ENCODE measurements at regions not wholly inside any gene's neighbourhood (a gene's known extent, or its start where the extent isn't known, plus 50 kb on each side); places are given as distances from the start of the nearest gene placed in this dataset.
A peak's percentile ranks its signal among the peaks of the same experiment; 100 is the strongest.

DNA sequence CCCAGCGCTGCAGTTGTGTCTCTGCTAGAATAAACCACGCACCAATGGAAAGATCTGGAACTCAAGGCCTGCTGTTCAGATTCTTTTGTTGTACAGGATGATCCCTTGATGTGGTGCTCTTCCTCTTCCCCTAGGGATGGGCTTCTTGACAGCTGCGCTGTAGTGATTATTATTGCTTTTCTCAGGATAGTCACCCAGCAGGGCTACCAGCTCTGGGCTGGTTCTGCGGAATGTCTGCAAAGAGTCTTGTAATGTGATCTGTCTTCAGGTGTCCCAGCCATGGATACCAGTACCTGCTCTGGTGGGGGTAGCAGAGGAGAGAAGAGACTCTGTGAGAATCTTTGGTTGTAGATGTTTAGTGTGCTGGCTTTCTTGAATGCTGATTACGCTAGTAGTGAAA, 974.2 kb downstream of the NSUN3 start:
- Histone ChIP-seq H3K4me1 (peaks cover 11% of the 10 kb centered on the region), H3K4me3 (ENCODE audit: low read depth, low read length) (no peak overlapping the region), H3K9me3 (peaks cover 9% of the 10 kb centered on the region), H3K36me3 (ENCODE audit: control insufficient read depth, insufficient read depth, low read length) (no peaks in the 10 kb centered on the region), H3K27me3 (replicated peaks; ENCODE audit: control insufficient read depth, insufficient read depth, low read length) (no peaks in the 10 kb centered on the region)
- POLR2A ChIA-PET: no interaction called here
- H3K9me3 Mint-ChIP-seq (ENCODE audit: unreplicated experiment): peaks cover 19% of the 10 kb centered on the region
- H3K27me3 Mint-ChIP-seq (ENCODE audit: insufficient read depth, unreplicated experiment): no peaks in the 10 kb centered on the region
- peak overlapping the region; percentile 3 for H3K27ac Mint-ChIP-seq (ENCODE audit: unreplicated experiment)
- no peaks in the 10 kb centered on the region for H3K36me3 Mint-ChIP-seq (ENCODE audit: insufficient read depth, unreplicated experiment)
- CTCF ChIA-PET: no interaction called here
- DNase-seq: no peak
- TF ChIP-seq CTCF (IDR thresholded peaks at IDR 0.05; ENCODE audit: insufficient read depth in 1 of 2, low read depth in 1 of 2, low read length in 1 of 2, severe bottlenecking in 1 of 2, unreplicated experiment in 1 of 2): no peak
- no TSS peak for BruUV-seq (replicated peaks)
- H3K4me3 Mint-ChIP-seq (ENCODE audit: unreplicated experiment): no peak overlapping the region
- intact Hi-C loops (cut with micrococcal nuclease; ENCODE audit: unreplicated experiment): no loop called here
- H3K4me1 Mint-ChIP-seq (ENCODE audit: low read depth, unreplicated experiment): peaks cover 8% of the 10 kb centered on the region

- Histone ChIP-seq H3K9me3 (peaks cover 9% of the 10 kb centered on the region), H3K36me3 (ENCODE audit: control insufficient read depth, insufficient read depth, low read length) (no peaks in the 10 kb centered on the region), H3K4me3 (ENCODE audit: low read depth, low read length) (no peak overlapping the region), H3K27me3 (replicated peaks; ENCODE audit: control insufficient read depth, insufficient read depth, low read length) (no peaks in the 10 kb centered on the region), H3K4me1 (peaks cover 11% of the 10 kb centered on the region)
- ChIA-PET CTCF (no interaction called here), POLR2A (no interaction called here)
- no peaks in the 10 kb centered on the region for H3K27me3 Mint-ChIP-seq (ENCODE audit: insufficient read depth, unreplicated experiment)
- H3K36me3 Mint-ChIP-seq (ENCODE audit: insufficient read depth, unreplicated experiment): no peaks in the 10 kb centered on the region
- intact Hi-C loops (cut with micrococcal nuclease; ENCODE audit: unreplicated experiment): no loop called here
- DNase-seq: no peak
- H3K27ac Mint-ChIP-seq (ENCODE audit: unreplicated experiment): no peak overlapping the region
- no TSS peak for BruUV-seq (replicated peaks)
- no peak for TF ChIP-seq CTCF (IDR thresholded peaks at IDR 0.05; ENCODE audit: insufficient read depth in 1 of 2, low read depth in 1 of 2, low read length in 1 of 2, severe bottlenecking in 1 of 2, unreplicated experiment in 1 of 2)
- H3K4me3 Mint-ChIP-seq (ENCODE audit: unreplicated experiment): no peak overlapping the region
- H3K4me1 Mint-ChIP-seq (ENCODE audit: low read depth, unreplicated experiment): peaks cover 8% of the 10 kb centered on the region
- peaks cover 19% of the 10 kb centered on the region for H3K9me3 Mint-ChIP-seq (ENCODE audit: unreplicated experiment)
Observed at GRCh38 chr3:95037927-95038326, 975.1 kb downstream of the NSUN3 start.

GRCh38 chr3:95044101-95044500, 981.2 kb downstream of the NSUN3 start:
- ChIA-PET CTCF (no interaction called here), POLR2A (no interaction called here)
- no peaks in the 10 kb centered on the region for H3K9me3 ChIP-seq
- Mint-ChIP-seq H3K9me3 (ENCODE audit: unreplicated experiment) (no peaks in the 10 kb centered on the region), H3K36me3 (ENCODE audit: insufficient read depth, unreplicated experiment) (no peaks in the 10 kb centered on the region), H3K27me3 (ENCODE audit: insufficient read depth, unreplicated experiment) (no peaks in the 10 kb centered on the region), H3K4me3 (ENCODE audit: unreplicated experiment) (no peak overlapping the region), H3K4me1 (ENCODE audit: low read depth, unreplicated experiment) (no peaks in the 10 kb centered on the region), H3K27ac (ENCODE audit: unreplicated experiment) (no peak overlapping the region)
- no peak overlapping the region for H3K4me3 ChIP-seq (ENCODE audit: low read depth, low read length)
- no peaks in the 10 kb centered on the region for H3K4me1 ChIP-seq
- no peak for DNase-seq
- H3K36me3 ChIP-seq (ENCODE audit: control insufficient read depth, insufficient read depth, low read length): no peaks in the 10 kb centered on the region
- no peaks in the 10 kb centered on the region for H3K27me3 ChIP-seq (replicated peaks; ENCODE audit: control insufficient read depth, insufficient read depth, low read length)
- intact Hi-C loops (cut with micrococcal nuclease; ENCODE audit: unreplicated experiment): no loop called here
- no TSS peak for BruUV-seq (replicated peaks)
- no peak for TF ChIP-seq CTCF (IDR thresholded peaks at IDR 0.05; ENCODE audit: insufficient read depth in 1 of 2, low read depth in 1 of 2, low read length in 1 of 2, severe bottlenecking in 1 of 2, unreplicated experiment in 1 of 2)

All from Caco-2 (cell line).